ENCODE measurements at regions not wholly inside any gene's neighbourhood (a gene's known extent, or its start where the extent isn't known, plus 50 kb on each side); places are given as distances from the start of the nearest gene placed in this dataset.

GRCh38 chr20:60064554-60065196 is 106.5 kb downstream of the CDH26 start:
- DNase-seq, result no peak

- no peak for DNase-seq
Observed at GRCh38 chr20:60065741-60066437, 107.7 kb downstream of the CDH26 start.

- no peak for DNase-seq
Observed at GRCh38 chr20:60066438-60066823, 108.2 kb downstream of the CDH26 start.

DNA sequence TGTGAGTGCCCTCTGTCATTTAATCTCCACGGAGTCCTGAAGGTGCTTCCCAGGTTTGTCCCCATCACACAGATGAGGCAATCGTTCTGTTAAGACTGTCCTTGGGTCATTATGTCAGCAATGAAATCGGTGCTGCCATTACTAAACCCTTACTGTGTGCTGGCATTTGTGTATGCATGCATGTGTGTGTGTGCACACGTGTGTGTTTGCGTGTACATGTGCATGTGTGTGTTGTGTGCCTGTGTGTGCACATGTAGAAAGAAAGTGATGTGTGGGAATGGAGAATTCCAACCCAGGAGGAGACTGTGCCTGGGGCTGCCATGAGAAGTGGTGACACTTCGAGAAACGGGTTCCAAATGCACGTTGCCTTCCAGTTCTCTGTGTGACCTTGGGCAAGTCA is 110.3 kb downstream of the CDH26 start:
- DNase-seq, result no peak

GRCh38 chr20:60069656-60070055 is 111.4 kb downstream of the CDH26 start:
- DNase-seq, result no peak

DNA sequence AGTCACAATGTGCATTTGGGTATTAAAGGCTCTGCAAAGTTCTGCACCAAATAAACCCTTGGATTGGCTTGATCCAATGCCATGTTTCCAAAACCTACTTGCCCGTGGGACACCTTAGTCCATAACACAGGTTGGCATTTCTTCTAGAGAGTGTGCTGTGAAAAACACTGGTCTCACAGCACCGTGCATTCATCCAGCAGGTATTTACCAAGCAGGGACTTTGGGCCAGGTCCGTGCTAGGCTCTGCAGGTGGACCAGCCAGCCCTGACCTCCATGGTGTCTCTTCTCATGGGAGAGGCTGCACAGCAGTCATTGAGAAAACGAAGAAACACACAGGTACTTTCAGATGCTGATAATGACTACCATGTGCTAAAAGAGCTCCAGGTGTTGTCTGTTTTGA is 112.6 kb downstream of the CDH26 start:
- DNase-seq, result no peak

- no peak for DNase-seq
Observed at GRCh38 chr20:60071965-60072364, 113.7 kb downstream of the CDH26 start.

GRCh38 chr20:60073086-60073485 is 114.9 kb downstream of the CDH26 start:
- no peak for DNase-seq

- DNase-seq, result no peak
Observed at GRCh38 chr20:60073504-60073903, 115.3 kb downstream of the CDH26 start.

DNA sequence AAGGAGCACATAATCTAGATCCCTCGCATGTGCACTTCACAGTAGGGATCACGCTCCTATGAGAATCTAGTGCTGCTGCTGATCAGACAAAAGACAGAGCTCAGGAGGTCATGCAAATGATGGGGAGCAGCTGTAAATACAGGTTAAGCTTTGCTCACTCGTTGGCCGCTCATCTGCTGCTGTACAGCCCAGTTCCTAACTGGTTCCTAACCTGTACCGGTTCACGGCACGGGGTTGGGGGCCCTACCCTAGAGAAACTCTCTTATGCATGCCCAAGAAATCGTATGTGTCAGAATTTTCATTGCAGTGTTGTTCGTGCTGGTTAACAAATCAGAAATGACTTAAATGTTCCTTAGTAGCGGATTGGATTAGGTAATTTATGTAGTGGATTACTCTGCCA is 116.1 kb downstream of the CDH26 start:
- DNase-seq, result no peak

GRCh38 chr20:60078351-60079250 is 120.4 kb downstream of the CDH26 start:
- no peak for DNase-seq

GRCh38 chr20:60080401-60080800 is 122.2 kb downstream of the CDH26 start:
- DNase-seq, result no peak

DNA sequence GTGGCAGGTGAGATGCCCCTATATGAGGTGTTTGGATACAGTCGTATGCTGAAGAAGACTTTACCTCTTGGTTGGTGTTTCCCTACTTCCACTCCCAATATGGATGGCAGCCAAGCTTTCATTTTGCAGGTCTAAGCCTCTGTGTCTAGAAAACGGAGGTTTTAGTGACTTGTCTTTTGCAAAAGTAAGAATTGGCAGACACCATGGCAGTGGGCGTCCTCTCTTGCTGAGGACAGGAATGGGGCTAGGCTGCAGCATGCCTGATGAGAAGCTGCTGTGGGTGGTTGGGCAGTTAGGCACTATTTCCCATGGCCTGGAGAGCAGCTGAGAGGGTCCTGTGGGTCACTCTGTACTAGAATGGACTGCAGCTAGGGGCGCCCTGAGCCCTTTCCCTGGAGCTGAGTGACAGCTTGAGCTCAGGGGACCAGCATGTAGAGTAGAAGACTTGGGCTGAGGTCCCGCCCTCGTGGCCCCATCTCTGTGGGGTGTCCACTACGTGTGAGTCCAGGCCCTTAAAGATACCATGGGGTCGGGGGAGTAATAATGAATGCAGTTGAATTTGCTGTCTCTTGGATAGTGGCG is 127.4 kb downstream of the CDH26 start:
- no peak for DNase-seq

GRCh38 chr20:60086821-60087562 is 128.8 kb downstream of the CDH26 start:
- DNase-seq, result no peak

DNA sequence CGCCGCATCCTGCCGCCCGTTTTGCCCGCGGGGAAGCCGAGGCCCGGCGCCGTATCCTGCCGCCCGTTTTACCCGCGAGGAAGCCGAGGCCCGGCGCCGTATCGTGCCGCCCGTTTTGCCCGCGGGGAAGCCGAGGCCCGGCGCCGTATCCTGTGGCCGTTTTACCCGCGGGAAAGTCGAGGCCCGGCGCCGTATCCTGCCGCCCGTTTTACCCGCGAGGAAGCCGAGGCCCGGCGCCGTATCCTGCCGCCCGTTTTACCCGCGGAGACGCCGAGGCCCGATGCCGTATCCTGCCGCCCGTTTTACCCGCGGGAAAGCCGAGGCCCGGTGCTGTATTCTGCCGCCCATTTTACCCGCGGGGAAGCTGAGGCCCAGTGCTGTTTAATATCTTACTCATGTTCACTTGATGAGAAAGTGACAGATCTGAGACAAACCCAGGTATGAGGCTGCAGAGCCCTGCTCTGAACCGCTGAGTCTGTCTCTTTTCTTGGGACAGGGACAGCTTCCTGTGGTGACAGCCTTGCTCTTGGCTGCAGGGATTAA is 129.4 kb downstream of the CDH26 start:
- no peak for DNase-seq

GRCh38 chr20:60088236-60088635 is 130.0 kb downstream of the CDH26 start:
- no peak for DNase-seq

DNA sequence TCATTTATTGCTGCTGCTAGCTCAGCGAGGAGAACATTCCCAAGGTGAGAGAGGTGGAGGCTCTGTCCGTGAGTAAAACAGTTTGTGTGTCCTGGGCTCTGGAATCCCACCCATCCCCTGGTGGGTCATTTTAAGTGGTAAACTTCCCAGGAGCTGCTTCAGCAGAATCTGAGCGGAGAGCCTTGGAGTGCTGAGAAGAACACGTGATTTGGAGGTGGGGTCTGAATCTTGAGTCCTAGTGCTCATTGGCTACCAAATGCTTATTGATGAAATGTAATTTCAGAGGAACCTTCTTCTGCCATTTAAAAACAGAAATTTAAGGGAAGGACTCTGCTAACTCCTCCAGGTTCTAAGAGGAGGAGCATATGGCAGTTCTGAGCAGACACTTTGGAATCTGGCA is 132.4 kb downstream of the CDH26 start:
- no peak for DNase-seq

- DNase-seq, result no peak
Observed at GRCh38 chr20:60091305-60091704, 133.1 kb downstream of the CDH26 start.

DNA sequence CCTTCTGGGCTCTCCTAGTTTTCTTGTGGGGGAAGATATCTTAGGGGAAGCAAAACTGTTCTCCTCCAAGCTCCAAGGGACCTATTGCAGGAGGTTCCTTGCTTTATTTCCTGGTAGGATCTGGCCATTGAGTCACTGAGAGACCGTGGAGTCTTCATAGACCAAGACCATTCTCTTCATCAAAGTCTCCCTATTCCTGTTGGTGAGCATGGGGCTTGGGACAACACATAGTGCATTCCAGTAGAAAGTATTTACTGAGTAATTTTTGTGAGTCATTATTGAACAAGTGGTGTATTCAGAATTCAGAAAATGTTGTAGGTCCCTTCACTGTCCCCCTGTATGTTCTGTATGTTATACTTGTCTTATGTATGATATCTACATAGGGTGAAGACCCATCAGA is 133.6 kb downstream of the CDH26 start:
- no peak for DNase-seq

DNA sequence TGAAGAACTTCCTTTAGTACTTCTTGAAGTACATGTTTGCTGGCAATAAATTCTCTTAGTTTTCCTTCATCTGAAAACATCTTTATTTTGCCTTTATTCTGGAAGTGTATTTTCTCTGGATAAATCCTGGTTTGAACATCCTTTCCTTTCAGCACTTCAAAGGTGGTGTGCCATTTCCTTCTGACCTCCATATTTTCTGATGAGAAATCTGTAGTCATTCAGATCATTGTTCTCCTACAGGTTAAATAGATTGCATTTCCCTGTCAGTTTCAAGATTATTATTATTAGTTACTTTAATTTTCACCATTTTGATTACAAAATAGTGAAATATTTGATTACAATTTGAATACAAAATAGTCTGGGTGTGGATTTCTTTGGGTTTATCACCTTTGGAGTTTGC is 134.5 kb downstream of the CDH26 start:
- no peak for DNase-seq

DNA sequence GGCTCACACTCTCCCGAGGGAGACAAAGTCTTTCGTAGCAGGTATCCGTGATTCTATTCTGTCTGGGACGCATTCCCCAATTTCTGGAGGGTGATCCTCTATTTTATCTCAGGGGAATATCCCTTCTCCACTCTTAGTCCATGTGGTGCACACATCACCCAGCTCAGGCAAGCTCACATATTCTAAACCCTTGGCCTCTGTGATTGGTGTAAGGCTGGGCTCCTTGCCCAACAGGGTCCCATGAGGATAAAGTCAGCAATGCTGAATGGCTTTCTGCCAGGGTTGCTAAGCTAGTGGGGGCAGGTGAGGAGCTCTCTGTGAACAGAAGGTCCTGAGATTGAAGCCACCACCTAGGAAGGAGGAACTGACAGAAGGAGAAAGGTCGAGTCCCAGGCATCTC is 137.2 kb downstream of the CDH26 start:
- DNase-seq, result no peak

DNA sequence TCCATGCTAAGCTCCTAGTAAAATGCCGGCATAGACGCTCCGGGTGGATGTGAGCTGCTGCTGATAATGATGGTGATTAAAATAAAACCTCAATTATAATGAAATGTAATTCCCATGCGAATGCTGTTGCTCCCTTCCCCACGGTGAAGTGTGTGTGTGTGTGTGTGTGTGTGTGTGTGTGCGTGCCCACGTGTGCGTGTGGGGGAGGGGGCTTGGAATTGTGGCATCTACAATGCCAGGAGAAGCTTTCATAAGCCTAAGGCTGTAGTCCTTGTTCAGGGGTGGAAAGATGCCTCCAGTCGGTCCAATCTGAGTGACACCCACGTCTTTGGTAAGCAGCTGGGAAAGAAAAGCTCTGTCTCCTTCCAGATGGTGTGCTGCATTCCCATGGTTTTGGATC is 137.9 kb downstream of the CDH26 start:
- DNase-seq, result no peak

Data from effector CD4-positive, alpha-beta T cell (primary cell).